Smooth muscle cell (in vitro differentiated cells): ENCODE measurements at regions not wholly inside any gene's neighbourhood (a gene's known extent, or its start where the extent isn't known, plus 50 kb on each side); places are given as distances from the start of the nearest gene placed in this dataset.
A peak's percentile ranks its signal among the peaks of the same experiment; 100 is the strongest.

ENCODE experiments used
- DNase-seq: peaks from one replicate; lab custom pipeline; 2025; ENCODE audit not compliant: unreplicated experiment; lab: John Stamatoyannopoulos, UW
- H2AFZ ChIP-seq: fragments of 200-600 bp; sonication (generic); 2 replicates; pipeline ENCODE4 v1.6.0; 2016; ENCODE audit warnings: antibody characterized with exemption, low read depth, mild to moderate bottlenecking
- H3F3A ChIP-seq: fragments of 200-600 bp; sonication (generic); 2 replicates; pipeline ENCODE4 v1.6.0; 2017; ENCODE audit warnings: antibody characterized with exemption, low read depth
- H3K27ac ChIP-seq: fragments of 200-600 bp; sonication (generic); 2 replicates; pipeline ENCODE4 v1.5.1; 2016; ENCODE audit warnings: low read depth, mild to moderate bottlenecking
- H3K27me3 ChIP-seq: fragments of 200-600 bp; sonication (generic); 2 replicates; pipeline ENCODE4 v1.6.1; 2016; ENCODE audit warnings: low read depth, mild to moderate bottlenecking
- H3K36me3 ChIP-seq: fragments of 200-600 bp; sonication (generic); 2 replicates; pipeline ENCODE4 v1.5.1; 2016; ENCODE audit warnings: low read depth
- H3K4me1 ChIP-seq: fragments of 200-600 bp; sonication (generic); 2 replicates; pipeline ENCODE4 v1.5.1; 2016; ENCODE audit warnings: low read depth
- H3K4me2 ChIP-seq: fragments of 200-600 bp; sonication (generic); 2 replicates; pipeline ENCODE4 v1.6.0; 2016; ENCODE audit warnings: mild to moderate bottlenecking
- H3K4me3 ChIP-seq: fragments of 200-600 bp; sonication (generic); 2 replicates; pipeline ENCODE4 v1.5.1; 2016; ENCODE audit warnings: mild to moderate bottlenecking
- H3K79me2 ChIP-seq: fragments of 200-600 bp; sonication (generic); 2 replicates; pipeline ENCODE4 v1.6.0; 2016; ENCODE audit warnings: low read depth, mild to moderate bottlenecking
- H3K9ac ChIP-seq: fragments of 200-600 bp; sonication (generic); 2 replicates; pipeline ENCODE4 v1.6.0; 2016; ENCODE audit warnings: low read depth
- H3K9me3 ChIP-seq: fragments of 200-600 bp; sonication (generic); replicated peaks from 2 replicates; pipeline ENCODE4 v1.5.1; 2016; ENCODE audit warnings: low read depth
- H4K20me1 ChIP-seq: fragments of 200-600 bp; sonication (generic); 2 replicates; pipeline ENCODE4 v1.6.0; 2016; ENCODE audit warnings: low read depth
- CTCF ChIP-seq: fragments of 200-600 bp; sonication (generic); IDR thresholded peaks from 2 replicates; pipeline ENCODE4 v1.5.1; 2017; ENCODE audit warnings: borderline replicate concordance, mild to moderate bottlenecking, antibody characterized with exemption; ENCODE audit not compliant: insufficient read depth, poor library complexity, severe bottlenecking
- WGBS: methylation state at CpG from one replicate; pipeline ENCODE4 v1.1.7; 2016; ENCODE audit warnings: low lambda C conversion rate; 5-methylcytosine and 5-hydroxymethylcytosine counted together

- H3K4me3 ChIP-seq = no peak overlapping the region
- H3K9ac ChIP-seq = no peak overlapping the region
- no peak overlapping the region for H3K4me2 ChIP-seq
- no peak for TF ChIP-seq CTCF
- no peak overlapping the region for H3K27ac ChIP-seq
- no peaks in the 10 kb centered on the region for H3K9me3 ChIP-seq
- no peaks in the 10 kb centered on the region for H3K36me3 ChIP-seq
- H3K4me1 ChIP-seq = no peaks in the 10 kb centered on the region
- peaks cover 12% of the 10 kb centered on the region for H3K27me3 ChIP-seq
- no peaks in the 10 kb centered on the region for H4K20me1 ChIP-seq
- no peaks in the 10 kb centered on the region for H3F3A ChIP-seq
- H2AFZ ChIP-seq = no peak overlapping the region
- no peak for DNase-seq
- no peaks in the 10 kb centered on the region for H3K79me2 ChIP-seq
- WGBS = 90% methylated on average over 9 of the region's 9 CpGs
Observed at GRCh38 chr10:8449909-8450308, 395.4 kb downstream of the GATA3 start.

GRCh38 chr10:8453587-8453986, 399.1 kb downstream of the GATA3 start:
- no peak overlapping the region for H3K27ac ChIP-seq
- H3K4me3 ChIP-seq = no peak overlapping the region
- no peak for TF ChIP-seq CTCF
- H3F3A ChIP-seq = no peaks in the 10 kb centered on the region
- no peak overlapping the region for H3K9ac ChIP-seq
- H3K79me2 ChIP-seq = no peaks in the 10 kb centered on the region
- no peaks in the 10 kb centered on the region for H3K36me3 ChIP-seq
- no peaks in the 10 kb centered on the region for H3K4me1 ChIP-seq
- H3K4me2 ChIP-seq = no peak overlapping the region
- DNase-seq = no peak
- H3K9me3 ChIP-seq = no peaks in the 10 kb centered on the region
- peak overlapping the region; percentile 40 for H2AFZ ChIP-seq
- H3K27me3 ChIP-seq = no peaks in the 10 kb centered on the region
- H4K20me1 ChIP-seq = no peaks in the 10 kb centered on the region
- 65% methylated on average over 7 of the region's 7 CpGs for WGBS

- no peaks in the 10 kb centered on the region for H3K79me2 ChIP-seq
- H3F3A ChIP-seq = no peaks in the 10 kb centered on the region
- no peaks in the 10 kb centered on the region for H3K27me3 ChIP-seq
- H3K27ac ChIP-seq = no peak overlapping the region
- H3K4me1 ChIP-seq = no peaks in the 10 kb centered on the region
- H3K36me3 ChIP-seq = no peaks in the 10 kb centered on the region
- no peak overlapping the region for H3K9ac ChIP-seq
- H3K4me3 ChIP-seq = no peak overlapping the region
- H2AFZ ChIP-seq = no peak overlapping the region
- no peak for DNase-seq
- H4K20me1 ChIP-seq = no peaks in the 10 kb centered on the region
- no peak for TF ChIP-seq CTCF
- WGBS = 93% methylated on average over 3 of the region's 3 CpGs
- no peaks in the 10 kb centered on the region for H3K9me3 ChIP-seq
- no peak overlapping the region for H3K4me2 ChIP-seq
Observed at GRCh38 chr10:8454357-8454756, 399.9 kb downstream of the GATA3 start.

- DNase-seq = no peak
- Histone ChIP-seq H3K9ac (no peak overlapping the region), H3F3A (no peaks in the 10 kb centered on the region), H3K27me3 (no peaks in the 10 kb centered on the region), H3K36me3 (no peaks in the 10 kb centered on the region), H3K79me2 (no peaks in the 10 kb centered on the region), H2AFZ (no peak overlapping the region), H3K9me3 (no peaks in the 10 kb centered on the region), H3K4me1 (no peaks in the 10 kb centered on the region), H3K4me3 (no peak overlapping the region), H3K4me2 (no peak overlapping the region), H3K27ac (no peak overlapping the region), H4K20me1 (no peaks in the 10 kb centered on the region)
- no peak for TF ChIP-seq CTCF
Observed at GRCh38 chr10:8455181-8455580, 400.7 kb downstream of the GATA3 start.
